GM20431 (cell line): ENCODE measurements at regions not wholly inside any gene's neighbourhood (a gene's known extent, or its start where the extent isn't known, plus 50 kb on each side); places are given as distances from the start of the nearest gene placed in this dataset.
"Not testable (repeated sequence)": the region's sequence is repeated elsewhere in the genome, so short reads cannot be mapped to it uniquely, and the experiment has no call there.

Source experiments
- in situ Hi-C: fragments of 300-500 bp; cut with MseI, MboI; formaldehyde crosslinking; loops from one replicate; pipeline ENCODE4 v1.15.0; 2020; ENCODE audit warnings: low sequenced_read_pairs; ENCODE audit not compliant: unreplicated experiment

DNA sequence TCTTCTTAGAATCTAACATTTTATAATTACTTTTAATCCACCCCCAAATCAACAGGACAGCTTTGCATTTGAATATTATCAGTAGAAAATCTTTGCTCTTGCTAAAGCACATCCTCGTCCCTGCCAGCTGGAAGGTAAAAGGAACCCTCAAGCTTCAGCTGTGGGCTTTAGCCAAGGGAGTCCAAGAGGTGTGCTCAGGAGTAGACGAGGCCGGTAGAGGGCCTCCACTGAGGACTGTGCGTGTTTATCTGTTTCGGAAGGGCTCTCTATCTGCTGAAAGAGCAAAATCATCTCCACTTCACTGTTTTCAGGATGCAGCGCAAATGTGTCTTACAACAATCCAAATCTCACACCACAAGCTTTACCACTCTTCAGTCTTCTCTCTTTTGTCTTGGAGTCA, 257.4 kb upstream of the IL12A start:
- in situ Hi-C loops, result no loop called here

DNA sequence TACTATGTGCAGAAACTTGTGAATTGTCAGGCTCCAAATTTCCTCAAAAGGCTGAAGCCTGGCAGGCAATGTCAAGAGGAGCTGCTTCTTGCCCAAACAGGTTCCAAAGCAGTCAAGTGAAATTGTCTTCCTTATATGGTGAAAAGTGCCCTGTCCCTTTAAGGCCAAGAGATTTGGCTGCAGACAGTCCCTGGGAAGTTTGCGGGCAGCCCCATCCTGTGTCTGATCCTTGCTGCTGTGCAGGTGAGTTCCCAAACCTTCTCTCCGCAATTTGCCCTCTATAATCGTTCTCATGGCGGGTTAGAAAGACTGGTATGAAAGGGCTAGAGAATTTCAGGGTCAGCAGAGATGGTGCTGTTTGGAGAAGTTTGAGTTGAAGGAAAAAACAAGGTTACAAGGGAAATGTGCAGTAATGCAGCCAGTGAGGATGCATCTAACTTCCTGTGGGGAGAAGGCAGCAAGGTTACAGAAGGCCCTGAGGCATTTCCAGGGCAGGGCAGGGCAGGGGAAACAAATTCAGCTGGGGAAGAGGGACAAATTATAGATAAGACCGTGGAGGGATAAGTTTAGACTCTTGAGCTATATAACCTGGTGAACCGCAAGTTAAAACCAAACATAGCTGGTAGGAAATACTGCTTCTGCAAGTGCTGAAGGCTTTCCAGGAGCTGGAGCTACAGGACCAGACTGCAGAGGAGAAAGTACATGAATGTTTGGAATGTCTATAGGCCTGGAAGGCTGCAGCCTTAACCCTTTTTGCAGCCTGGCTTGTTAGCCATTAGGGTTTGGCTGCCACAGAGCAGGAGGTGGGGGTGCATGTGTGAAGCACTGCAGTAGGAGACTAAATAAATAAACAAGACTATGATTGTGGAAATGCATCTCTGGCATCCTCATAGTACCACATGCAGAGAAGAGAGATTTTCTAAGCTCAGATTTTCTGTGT, 256.2 kb upstream of the IL12A start:
- in situ Hi-C loops, result no loop called here

- in situ Hi-C loops, result no loop called here
These were observed 255.3 kb upstream of the IL12A start for GRCh38 chr3:159733194-159733860.

GRCh38 chr3:159734681-159735080, 254.0 kb upstream of the IL12A start:
- in situ Hi-C loops, result no loop called here

GRCh38 chr3:159739166-159739565, 249.5 kb upstream of the IL12A start:
- in situ Hi-C loops, result no loop called here

GRCh38 chr3:159739969-159740368, 248.7 kb upstream of the IL12A start:
- in situ Hi-C loops, result no loop called here

DNA sequence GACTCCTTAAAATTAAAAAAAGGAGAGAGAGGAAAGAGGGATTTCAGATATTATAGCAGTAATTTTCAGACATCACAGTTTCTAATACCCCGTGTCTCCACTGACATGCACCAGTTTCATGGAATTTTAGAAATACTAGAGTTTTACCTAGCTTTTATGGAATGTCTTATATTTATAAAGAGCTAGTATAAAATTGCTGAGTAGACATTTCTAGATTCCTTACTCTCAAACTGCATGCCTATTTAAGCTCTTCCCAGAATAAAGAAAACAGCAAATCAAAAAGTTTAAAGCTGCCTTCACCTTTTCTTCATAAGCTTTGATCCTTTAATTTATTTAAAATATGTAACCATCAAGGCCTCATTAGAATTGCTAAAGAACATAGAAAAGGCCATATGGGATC, 247.4 kb upstream of the IL12A start:
- in situ Hi-C loops, result no loop called here

DNA sequence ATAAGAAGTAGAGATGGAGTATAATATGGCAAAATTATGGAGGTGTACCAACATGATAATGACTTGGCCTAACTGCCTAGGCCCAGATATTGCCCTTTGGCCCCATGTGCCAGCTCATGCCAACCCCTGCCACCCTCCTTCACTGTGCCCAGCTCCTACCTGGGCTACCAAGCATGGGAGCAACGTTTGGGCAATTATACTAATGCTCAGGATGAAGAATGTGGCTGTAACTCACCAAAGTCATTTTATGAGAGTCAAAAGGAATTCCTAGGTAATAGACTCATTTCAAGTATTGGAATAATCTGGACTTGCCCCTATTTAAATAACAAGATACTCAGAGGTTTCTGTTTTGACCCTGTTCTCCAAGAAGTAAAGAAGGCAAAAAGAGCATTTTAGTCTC, 240.2 kb upstream of the IL12A start:
- in situ Hi-C loops, result no loop called here

- in situ Hi-C loops, result no loop called here
These were observed 239.2 kb upstream of the IL12A start for GRCh38 chr3:159749406-159749805.

DNA sequence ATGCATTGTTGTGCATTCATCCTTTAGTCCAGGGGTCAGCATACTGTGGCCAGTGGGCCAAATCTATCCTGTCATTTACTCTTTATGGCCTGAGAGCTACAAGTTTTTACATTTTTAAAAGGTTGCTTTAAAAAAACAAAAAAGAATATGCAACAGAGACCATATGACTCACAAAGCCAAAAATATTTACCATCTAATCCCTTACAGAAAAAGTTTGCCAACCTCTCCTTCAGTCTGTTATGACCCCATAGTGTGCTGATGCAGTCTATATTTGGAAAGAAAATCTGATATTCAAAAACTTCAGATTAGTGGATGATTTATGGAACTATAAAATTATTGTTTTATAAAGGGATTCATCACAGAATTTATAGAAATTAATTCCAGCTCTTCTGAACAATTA, 237.5 kb upstream of the IL12A start:
- in situ Hi-C loops, result no loop called here

DNA sequence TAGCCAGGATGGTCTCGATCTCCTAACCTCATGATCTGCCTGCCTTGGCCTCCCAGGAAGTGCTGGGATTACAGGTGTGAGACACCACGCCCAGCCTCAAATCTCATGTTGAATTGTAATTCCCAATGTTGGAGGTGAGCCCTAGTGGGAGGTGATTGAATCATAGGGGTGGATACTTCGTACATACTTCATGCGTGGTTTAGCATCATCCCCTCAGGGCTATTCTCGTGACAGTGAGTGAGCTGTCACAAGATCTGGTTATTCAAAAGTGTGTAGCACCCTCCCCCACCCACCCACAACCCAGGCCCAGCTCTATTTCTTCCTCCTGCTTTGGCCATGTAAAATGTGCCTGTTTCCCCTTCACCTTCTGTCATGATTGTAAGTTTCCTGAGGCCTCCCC, 236.9 kb upstream of the IL12A start:
- in situ Hi-C loops, result no loop called here

DNA sequence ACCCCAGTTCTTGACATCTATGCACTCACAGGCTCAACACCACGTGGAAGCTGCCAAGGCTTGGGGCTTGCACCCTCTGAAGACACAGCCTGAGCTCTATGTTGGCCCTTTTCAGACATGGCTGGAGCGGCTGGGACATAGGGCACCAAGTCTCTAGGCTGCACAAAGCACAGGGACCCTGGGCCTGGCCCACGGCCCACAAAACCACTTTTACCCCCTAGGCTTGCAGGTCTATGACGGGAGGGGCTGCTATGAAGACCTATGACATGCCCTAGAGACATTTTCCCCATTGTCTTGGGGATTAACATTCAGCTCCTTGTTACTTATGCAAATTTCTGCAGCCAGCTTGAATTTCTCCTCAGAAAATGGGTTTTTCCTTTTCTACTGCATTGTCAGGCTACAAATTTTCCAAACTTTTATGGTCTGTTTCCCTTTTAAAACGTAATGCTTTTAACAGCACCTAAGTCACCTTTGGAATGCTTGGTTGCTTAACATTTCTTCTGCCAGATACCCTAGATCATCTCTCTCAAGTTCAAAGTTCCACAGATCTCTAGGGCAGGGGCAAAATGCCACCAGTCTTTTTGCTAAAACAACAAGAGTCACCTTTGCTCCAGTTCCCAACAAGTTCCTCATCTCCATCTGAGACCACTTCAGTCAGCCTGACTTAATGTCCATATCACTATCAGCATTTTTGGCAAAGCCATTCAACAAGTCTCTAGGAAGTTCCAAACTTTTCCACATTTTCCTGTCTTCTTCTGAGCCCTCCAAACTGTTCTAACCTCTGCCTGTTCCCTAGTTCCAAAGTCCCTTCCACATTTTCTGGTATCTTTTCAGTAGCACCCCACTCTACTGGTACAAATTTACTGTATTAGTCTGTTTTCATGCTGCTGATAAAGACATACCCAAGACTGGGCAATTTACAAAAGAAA, 232.1 kb upstream of the IL12A start:
- in situ Hi-C loops, result not testable (repeated sequence)

GRCh38 chr3:159757341-159758060, 231.1 kb upstream of the IL12A start:
- in situ Hi-C loops, result no loop called here

DNA sequence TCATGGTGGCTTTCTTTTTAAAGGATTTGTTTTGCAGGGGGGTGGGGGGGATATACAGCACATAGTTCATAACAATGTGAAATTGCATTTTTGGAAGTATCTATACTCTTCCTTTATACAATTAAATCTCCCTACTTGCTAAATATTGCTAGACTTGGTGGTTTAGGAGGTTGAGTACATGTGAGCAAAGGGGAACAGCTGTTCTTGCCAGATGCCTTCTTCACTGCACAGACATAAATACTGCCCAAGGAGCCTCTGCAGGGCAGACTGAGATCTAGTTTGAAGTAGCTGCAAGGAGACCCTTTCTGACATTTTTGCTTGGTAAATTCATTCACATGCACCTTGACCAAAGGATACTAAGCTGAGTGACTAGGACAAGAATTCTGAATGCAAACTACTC, 228.6 kb upstream of the IL12A start:
- in situ Hi-C loops, result no loop called here

GRCh38 chr3:159761369-159761768, 227.3 kb upstream of the IL12A start:
- in situ Hi-C loops, result no loop called here

DNA sequence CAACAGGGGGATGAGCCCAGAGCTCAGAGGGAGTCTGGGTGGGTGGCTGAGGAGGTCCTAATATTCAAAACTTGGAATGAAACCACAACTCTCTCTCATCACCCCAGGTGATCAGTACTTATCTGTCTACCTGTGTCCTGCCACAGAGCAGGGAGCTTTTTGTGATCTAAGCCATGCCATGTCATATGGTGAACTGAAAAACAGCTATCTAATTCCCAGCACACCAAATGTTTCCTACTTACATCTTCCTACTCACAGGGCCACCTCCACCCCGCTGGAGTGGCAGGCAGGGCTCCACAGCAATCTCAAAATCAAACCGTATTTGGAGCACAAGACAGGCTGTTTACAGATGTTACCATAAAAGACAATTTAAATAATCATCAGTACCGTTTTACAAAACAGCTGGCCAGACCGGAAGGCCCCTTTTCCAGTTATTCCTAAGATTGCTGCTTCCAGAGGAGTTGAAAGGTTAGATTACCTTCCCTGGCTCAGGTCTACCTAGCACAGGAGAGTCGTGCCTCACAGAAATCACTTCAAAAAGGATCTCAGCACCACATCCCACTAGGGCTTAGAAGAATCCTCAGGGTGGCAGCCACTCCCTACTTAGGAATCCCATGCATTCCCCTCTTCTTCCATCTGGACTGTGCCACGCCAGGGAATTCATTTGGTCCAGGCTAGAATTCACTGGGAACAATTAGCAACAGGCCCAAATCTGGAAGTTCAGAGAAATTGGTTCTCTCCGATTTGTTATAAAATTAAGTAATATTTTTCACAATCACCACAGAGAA, 226.6 kb upstream of the IL12A start:
- in situ Hi-C loops, result no loop called here

DNA sequence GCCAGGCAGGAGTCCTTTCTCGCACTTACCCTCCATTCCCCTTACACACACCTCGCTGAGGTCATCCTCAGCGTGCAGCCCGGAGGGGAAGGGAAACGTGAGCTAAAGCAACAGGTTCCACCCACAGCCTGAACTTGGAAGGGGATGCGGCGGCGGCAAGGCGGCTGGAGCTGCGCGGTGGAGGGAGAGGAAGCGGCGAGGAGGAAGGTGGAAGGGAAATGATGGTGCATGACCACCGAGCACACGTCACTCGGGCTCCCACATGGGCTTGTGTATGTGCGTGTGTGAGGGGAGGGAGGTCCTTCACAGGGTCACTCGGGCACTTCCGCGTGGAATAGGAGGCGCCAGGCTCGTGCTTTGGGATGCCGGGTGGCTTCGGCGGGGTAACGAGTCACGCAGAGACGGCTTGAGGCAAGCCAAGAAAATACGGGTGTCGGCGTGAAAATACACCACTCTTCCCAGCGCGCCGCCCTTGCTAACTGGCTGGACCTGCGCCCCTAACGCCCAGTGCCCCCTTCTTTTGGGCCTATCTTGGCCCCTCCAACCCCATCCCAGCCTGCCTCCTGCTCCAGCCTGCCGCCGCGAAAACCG, 225.5 kb upstream of the IL12A start:
- in situ Hi-C loops, result no loop called here

DNA sequence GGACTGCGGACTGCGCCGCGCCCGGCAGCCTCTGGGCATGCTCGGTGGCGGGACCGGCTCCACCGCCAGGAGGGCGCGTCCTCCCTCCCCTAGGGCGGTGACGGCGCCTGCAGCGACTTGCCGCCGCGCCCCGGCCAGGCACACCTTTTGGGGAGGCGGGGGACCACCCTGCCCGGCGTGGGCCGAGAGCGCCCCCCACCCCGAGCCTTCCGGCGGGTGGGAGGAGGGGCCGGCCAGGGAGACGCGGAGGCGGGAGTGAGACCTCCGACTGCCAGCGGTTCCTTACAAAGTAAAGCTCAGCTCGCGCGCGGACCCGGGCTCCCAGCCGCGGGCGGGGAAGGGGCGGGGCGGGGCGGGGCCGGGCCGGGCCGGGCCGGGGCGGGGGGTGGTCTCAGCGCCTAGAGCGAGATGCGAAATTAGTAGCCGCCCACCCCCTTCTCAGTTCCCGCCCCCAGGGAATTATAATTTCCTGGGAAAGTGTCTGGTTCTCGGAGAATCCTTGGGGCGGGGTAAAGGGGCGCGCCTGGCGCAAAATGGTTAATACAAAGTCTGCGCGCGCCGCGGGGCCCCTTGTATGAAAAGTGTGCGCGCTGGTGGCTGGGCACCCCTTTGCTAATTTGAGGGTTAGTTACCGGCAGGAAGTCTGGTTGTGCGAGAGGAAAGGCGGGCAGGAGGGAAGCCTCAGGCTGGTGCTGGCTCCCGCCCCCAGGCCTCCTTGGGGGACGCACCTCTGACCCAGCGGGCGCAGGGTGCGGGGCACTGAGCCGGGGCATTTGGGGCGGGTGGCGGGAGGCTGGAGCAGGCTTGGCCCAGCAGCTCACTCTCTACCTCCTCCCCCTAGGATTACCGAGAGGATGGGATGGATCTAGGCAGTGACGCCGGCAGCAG, 224.8 kb upstream of the IL12A start:
- in situ Hi-C loops, result no loop called here
